Panc1 (cell line): ENCODE measurements at regions not wholly inside any gene's neighbourhood (a gene's known extent, or its start where the extent isn't known, plus 50 kb on each side); places are given as distances from the start of the nearest gene placed in this dataset.

Source experiments
- ATAC-seq: fragments of 200-7000 bp; cut with Tn5 transposase; 2 replicates; pipeline ENCODE4 v1.9.1; 2020; ENCODE audit warnings: mild to moderate bottlenecking, moderate library complexity
- BruUV-seq: library from RNA; stranded (reverse); fragments of 400-500 nt; replicated peaks from 2 replicates; lab custom pipeline; 2021; lab: Mats Ljungman, UMichigan
- CTCF ChIA-PET: fragments of 300-600 bp; sonication (Branson Sonifier 250); formaldehyde crosslinking; loops from one replicate; lab custom pipeline; 2022; ENCODE audit warnings: antibody characterized with exemption; lab: Charles Lee
- POLR2A ChIA-PET: fragments of 300-600 bp; sonication (Branson Sonifier 250); formaldehyde crosslinking; loops from one replicate; lab custom pipeline; 2022; ENCODE audit warnings: antibody characterized with exemption; lab: Charles Lee
- DNase-seq: peaks from one replicate; pipeline ENCODE4 v3.0.0-alpha.2; 2010; ENCODE audit warnings: low read depth, low spot score
- H3K27ac ChIP-seq: 2 replicates; pipeline ENCODE4 v1.5.1; 2011; ENCODE audit warnings: mild to moderate bottlenecking, low read length, inconsistent platforms
- H3K27me3 ChIP-seq: fragments of 200-500 bp; sonication (Bioruptor generic); 2 replicates; pipeline ENCODE4 v1.6.0; 2014; ENCODE audit warnings: low read length, inconsistent platforms; ENCODE audit not compliant: control insufficient read depth, insufficient read depth
- H3K36me3 ChIP-seq: fragments of 200-500 bp; sonication (Bioruptor generic); 2 replicates; pipeline ENCODE4 v1.5.1; 2014; ENCODE audit warnings: inconsistent platforms, mild to moderate bottlenecking, low read length, moderate library complexity; ENCODE audit not compliant: control insufficient read depth, insufficient read depth
- H3K4me1 ChIP-seq: 2 replicates; pipeline ENCODE4 v1.5.1; 2011; ENCODE audit warnings: inconsistent platforms, mild to moderate bottlenecking, low read length, moderate library complexity; ENCODE audit not compliant: control insufficient read depth, insufficient read depth
- H3K4me3 ChIP-seq, 2 experiments: 2 replicates each; pipeline ENCODE4 v1.5.1; 2011 to 2012; ENCODE audit warnings: low read depth in 2 of 2, low read length in 2 of 2, mild to moderate bottlenecking in 2 of 2, inconsistent platforms in 1 of 2, moderate library complexity in 1 of 2
- H3K9me3 ChIP-seq: fragments of 200-500 bp; sonication (Bioruptor generic); 2 replicates; pipeline ENCODE4 v1.5.1; 2014; ENCODE audit warnings: low read depth, mild to moderate bottlenecking, inconsistent platforms, low read length, moderate library complexity; ENCODE audit not compliant: control insufficient read depth, insufficient read depth
- CTCF ChIP-seq: fragments of 450-650 bp; IDR thresholded peaks from 2 replicates; pipeline ENCODE4 v1.5.1; 2017; ENCODE audit warnings: mild to moderate bottlenecking
- POLR2AphosphoS5 ChIP-seq: IDR thresholded peaks from 2 replicates; pipeline ENCODE4 v1.6.1; 2012; ENCODE audit warnings: mild to moderate bottlenecking, low read depth, low read length, moderate library complexity
- REST ChIP-seq, 2 experiments: IDR thresholded peaks; 2 replicates each; pipeline ENCODE4 v1.6.1; 2011 to 2012; ENCODE audit warnings: low read depth in 2 of 2, control low read depth in 1 of 2, low read length in 1 of 2, mild to moderate bottlenecking in 1 of 2, moderate library complexity in 1 of 2; ENCODE audit not compliant: insufficient read depth in 1 of 2
- SIN3A ChIP-seq: IDR thresholded peaks from 2 replicates; pipeline ENCODE4 v1.6.1; 2012; ENCODE audit warnings: low read depth, mild to moderate bottlenecking, low read length, moderate library complexity, borderline replicate concordance; ENCODE audit not compliant: insufficient read depth
- TCF7L2 ChIP-seq: IDR thresholded peaks from 2 replicates; pipeline ENCODE4 v1.6.1; 2011; ENCODE audit warnings: mild to moderate bottlenecking, low read depth, low read length, inconsistent platforms
- in situ Hi-C: cut with HindIII; loops from 2 replicates; pipeline ENCODE4 v1.10.0; 2016; ENCODE audit warnings: low sequenced_read_pairs, low pct_unique_long_range_greater_than_20kb
- intact Hi-C: fragments of 100-400 bp; cut with micrococcal nuclease; formaldehyde crosslinking; loops from one replicate; pipeline ENCODE4 v1.10.0; 2022; ENCODE audit not compliant: unreplicated experiment

GRCh38 chr12:114868995-114869834, 185.2 kb upstream of the TBX3 start:
- ATAC-seq (no peak), DNase-seq (no peak)
- no peaks in the 10 kb centered on the region for H3K36me3 ChIP-seq
- ChIA-PET CTCF (no interaction called here), POLR2A (no interaction called here)
- H3K9me3 ChIP-seq: no peaks in the 10 kb centered on the region
- no peak overlapping the region for H3K4me3 ChIP-seq
- no peak overlapping the region for H3K27ac ChIP-seq
- H3K27me3 ChIP-seq: no peaks in the 10 kb centered on the region
- intact Hi-C loops (no loop called here), in situ Hi-C loops (no loop called here)
- no TSS peak for BruUV-seq
- no peaks in the 10 kb centered on the region for H3K4me1 ChIP-seq
- no peak for TF ChIP-seq CTCF
- no peak for TF ChIP-seq SIN3A
- TF ChIP-seq REST (IDR thresholded peaks at IDR 0.05; ENCODE audit: insufficient read depth in 1 of 2, low read depth in 2 of 2, low read length in 1 of 2): no peak
- TF ChIP-seq POLR2AphosphoS5: no peak
- TF ChIP-seq TCF7L2: no peak

- Histone ChIP-seq H3K4me1 (no peaks in the 10 kb centered on the region), H3K36me3 (no peaks in the 10 kb centered on the region), H3K9me3 (no peaks in the 10 kb centered on the region), H3K27ac (no peak overlapping the region), H3K4me3 (no peak overlapping the region), H3K27me3 (no peaks in the 10 kb centered on the region)
- in situ Hi-C loops (no loop called here), intact Hi-C loops (no loop called here)
- ChIA-PET CTCF (no interaction called here), POLR2A (no interaction called here)
- DNase-seq (no peak), ATAC-seq (no peak)
- TF ChIP-seq REST (IDR thresholded peaks at IDR 0.05; ENCODE audit: insufficient read depth in 1 of 2, low read depth in 2 of 2, low read length in 1 of 2) (no peak), CTCF (no peak), POLR2AphosphoS5 (no peak), TCF7L2 (no peak), SIN3A (no peak)
- no TSS peak for BruUV-seq
These were observed 182.4 kb upstream of the TBX3 start for GRCh38 chr12:114866331-114866730.
